ENCODE measurements at regions not wholly inside any gene's neighbourhood (a gene's known extent, or its start where the extent isn't known, plus 50 kb on each side); places are given as distances from the start of the nearest gene placed in this dataset.

GRCh38 chr7:119943942-119944600, 328.9 kb upstream of the KCND2 start:
- TF ChIP-seq POLR2A (IDR thresholded peaks at IDR 0.05): no peak
- no peak for TF ChIP-seq CTCF (IDR thresholded peaks at IDR 0.05)
- no peak for TF ChIP-seq EP300 (IDR thresholded peaks at IDR 0.05)

All from tibial nerve (tissue), 4 donors.